ENCODE measurements at regions not wholly inside any gene's neighbourhood (a gene's known extent, or its start where the extent isn't known, plus 50 kb on each side); places are given as distances from the start of the nearest gene placed in this dataset.

DNA sequence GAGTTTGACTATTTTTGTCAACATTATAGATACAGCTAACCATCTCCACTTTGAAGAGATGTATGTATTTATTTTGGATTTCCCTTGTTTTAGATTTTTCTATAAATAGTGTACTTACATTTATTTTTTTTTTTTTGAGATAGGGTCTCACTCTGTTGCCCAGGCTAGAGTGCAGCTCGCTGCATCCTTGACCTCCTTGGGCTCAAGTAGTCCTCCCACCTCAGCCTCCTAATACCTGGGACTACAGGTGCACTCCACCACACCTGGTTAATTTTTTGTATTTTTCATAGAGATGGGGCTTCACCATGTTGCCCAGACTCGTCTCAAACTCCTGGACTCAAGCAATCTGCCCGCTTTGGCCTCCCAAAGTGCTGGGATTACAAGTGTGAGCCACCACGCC is 55.3 kb upstream of the TRPM1 start:
- TF ChIP-seq MYC (IDR thresholded peaks at IDR 0.05; ENCODE audit: low read depth, low read length) (no peak), POLR2AphosphoS5 (IDR thresholded peaks at IDR 0.05; ENCODE audit: insufficient read depth, low read depth, low read length) (no peak), GATA2 (IDR thresholded peaks at IDR 0.05; ENCODE audit: insufficient read depth, insufficient read length, low read depth, low read length) (no peak), CTCF (IDR thresholded peaks at IDR 0.05; ENCODE audit: extremely low read depth in 1 of 2, insufficient read depth in 1 of 2, low read depth in 1 of 2, low read length in 2 of 2) (no peak), POLR2A (IDR thresholded peaks at IDR 0.05; ENCODE audit: low read depth, low read length) (no peak)
